ENCODE measurements at regions not wholly inside any gene's neighbourhood (a gene's known extent, or its start where the extent isn't known, plus 50 kb on each side); places are given as distances from the start of the nearest gene placed in this dataset.

GRCh38 chr2:7780321-7780720 is 863.1 kb downstream of the RNF144A start:
- Histone ChIP-seq H3K23ac (ENCODE audit: low read depth, low read length, poor library complexity) (no peak overlapping the region), H2AFZ (ENCODE audit: low read length) (no peak overlapping the region), H3K27me3 (ENCODE audit: control insufficient read depth in 3 of 3, insufficient read depth in 3 of 3, low read depth in 1 of 3, low read length in 3 of 3) (no peaks in the 10 kb centered on the region), H4K8ac (ENCODE audit: low read depth, low read length) (no peak overlapping the region), H2BK5ac (ENCODE audit: low read length) (no peak overlapping the region), H2BK120ac (ENCODE audit: low read depth, low read length) (no peak overlapping the region), H3K36me3 (replicated peaks in 1 of 2; ENCODE audit: control insufficient read depth in 2 of 2, insufficient read depth in 2 of 2, low read length in 2 of 2) (no peaks in the 10 kb centered on the region), H4K91ac (ENCODE audit: low read depth, low read length, poor library complexity) (no peak overlapping the region), H3K4ac (ENCODE audit: low read length) (no peak overlapping the region), H3K18ac (ENCODE audit: low read length) (no peak overlapping the region), H2BK15ac (ENCODE audit: low read length) (no peak overlapping the region), H3K14ac (ENCODE audit: low read length) (no peak overlapping the region), H3K4me3 (ENCODE audit: low read length in 2 of 2) (no peak overlapping the region), H3K4me1 (ENCODE audit: control insufficient read depth in 2 of 2, insufficient read depth in 1 of 2, low read depth in 1 of 2, low read length in 2 of 2) (no peaks in the 10 kb centered on the region), H2AK5ac (ENCODE audit: low read depth, low read length) (no peak overlapping the region), H3K4me2 (ENCODE audit: insufficient read depth, low read length, poor library complexity, severe bottlenecking) (no peak overlapping the region), H3K9ac (ENCODE audit: low read depth, low read length, poor library complexity) (no peak overlapping the region), H3K27ac (replicated peaks; ENCODE audit: low read length) (no peak overlapping the region), H2BK12ac (ENCODE audit: low read length) (no peak overlapping the region), H3K9me3 (replicated peaks in 1 of 2; ENCODE audit: control insufficient read depth in 2 of 2, insufficient read depth in 1 of 2, low read depth in 1 of 2, low read length in 2 of 2) (no peaks in the 10 kb centered on the region), H3K79me1 (ENCODE audit: low read depth, low read length) (no peaks in the 10 kb centered on the region)
- WGBS, 2 donors (ENCODE audit: extremely low coverage in 2 of 2, insufficient read length in 2 of 2, insufficient replicate concordance in 1 of 2): no CpG with 5 or more reads among the region's 5 CpGs
- no peak for DNase-seq (ENCODE audit: low spot score)

- no peak overlapping the region for H3K4me3 ChIP-seq (ENCODE audit: low read length in 2 of 2)
- no peak overlapping the region for H3K4me2 ChIP-seq (ENCODE audit: insufficient read depth, low read length, poor library complexity, severe bottlenecking)
- no peak overlapping the region for H3K23ac ChIP-seq (ENCODE audit: low read depth, low read length, poor library complexity)
- H3K4ac ChIP-seq (ENCODE audit: low read length): no peak overlapping the region
- H3K9me3 ChIP-seq (replicated peaks in 1 of 2; ENCODE audit: control insufficient read depth in 2 of 2, insufficient read depth in 1 of 2, low read depth in 1 of 2, low read length in 2 of 2): no peaks in the 10 kb centered on the region
- no peak overlapping the region for H2BK120ac ChIP-seq (ENCODE audit: low read depth, low read length)
- no peaks in the 10 kb centered on the region for H3K79me1 ChIP-seq (ENCODE audit: low read depth, low read length)
- H4K8ac ChIP-seq (ENCODE audit: low read depth, low read length): no peak overlapping the region
- no peak overlapping the region for H3K14ac ChIP-seq (ENCODE audit: low read length)
- no peak for DNase-seq (ENCODE audit: low spot score)
- no peaks in the 10 kb centered on the region for H3K4me1 ChIP-seq (ENCODE audit: control insufficient read depth in 2 of 2, insufficient read depth in 1 of 2, low read depth in 1 of 2, low read length in 2 of 2)
- H3K27ac ChIP-seq (replicated peaks; ENCODE audit: low read length): no peak overlapping the region
- WGBS, 2 donors (ENCODE audit: extremely low coverage in 2 of 2, insufficient read length in 2 of 2, insufficient replicate concordance in 1 of 2): no CpG with 5 or more reads among the region's 4 CpGs
- H2BK15ac ChIP-seq (ENCODE audit: low read length): no peak overlapping the region
- no peak overlapping the region for H3K18ac ChIP-seq (ENCODE audit: low read length)
- no peak overlapping the region for H2BK5ac ChIP-seq (ENCODE audit: low read length)
- H2AK5ac ChIP-seq (ENCODE audit: low read depth, low read length): no peak overlapping the region
- H3K27me3 ChIP-seq (ENCODE audit: control insufficient read depth in 3 of 3, insufficient read depth in 3 of 3, low read depth in 1 of 3, low read length in 3 of 3): no peaks in the 10 kb centered on the region
- H2BK12ac ChIP-seq (ENCODE audit: low read length): no peak overlapping the region
- no peak overlapping the region for H4K91ac ChIP-seq (ENCODE audit: low read depth, low read length, poor library complexity)
- no peak overlapping the region for H3K9ac ChIP-seq (ENCODE audit: low read depth, low read length, poor library complexity)
- H3K36me3 ChIP-seq (replicated peaks in 1 of 2; ENCODE audit: control insufficient read depth in 2 of 2, insufficient read depth in 2 of 2, low read length in 2 of 2): no peaks in the 10 kb centered on the region
- H2AFZ ChIP-seq (ENCODE audit: low read length): no peak overlapping the region
These were observed 868.5 kb downstream of the RNF144A start for GRCh38 chr2:7785700-7786099.

- H3K4ac ChIP-seq (ENCODE audit: low read length): no peak overlapping the region
- H3K9me3 ChIP-seq (replicated peaks in 1 of 2; ENCODE audit: control insufficient read depth in 2 of 2, insufficient read depth in 1 of 2, low read depth in 1 of 2, low read length in 2 of 2): no peaks in the 10 kb centered on the region
- H2BK120ac ChIP-seq (ENCODE audit: low read depth, low read length): no peak overlapping the region
- H4K91ac ChIP-seq (ENCODE audit: low read depth, low read length, poor library complexity): no peak overlapping the region
- no peak overlapping the region for H4K8ac ChIP-seq (ENCODE audit: low read depth, low read length)
- no peak overlapping the region for H3K23ac ChIP-seq (ENCODE audit: low read depth, low read length, poor library complexity)
- no peak overlapping the region for H3K9ac ChIP-seq (ENCODE audit: low read depth, low read length, poor library complexity)
- no peak overlapping the region for H3K4me2 ChIP-seq (ENCODE audit: insufficient read depth, low read length, poor library complexity, severe bottlenecking)
- no peak overlapping the region for H2BK15ac ChIP-seq (ENCODE audit: low read length)
- H3K4me3 ChIP-seq (ENCODE audit: low read length in 2 of 2): no peak overlapping the region
- H3K36me3 ChIP-seq (replicated peaks in 1 of 2; ENCODE audit: control insufficient read depth in 2 of 2, insufficient read depth in 2 of 2, low read length in 2 of 2): no peaks in the 10 kb centered on the region
- no peaks in the 10 kb centered on the region for H3K4me1 ChIP-seq (ENCODE audit: control insufficient read depth in 2 of 2, insufficient read depth in 1 of 2, low read depth in 1 of 2, low read length in 2 of 2)
- no peak overlapping the region for H3K27ac ChIP-seq (replicated peaks; ENCODE audit: low read length)
- WGBS, 2 donors (ENCODE audit: extremely low coverage in 2 of 2, insufficient read length in 2 of 2, insufficient replicate concordance in 1 of 2): no CpG with 5 or more reads among the region's 8 CpGs
- H2AK5ac ChIP-seq (ENCODE audit: low read depth, low read length): no peak overlapping the region
- no peak overlapping the region for H3K14ac ChIP-seq (ENCODE audit: low read length)
- no peak overlapping the region for H2BK5ac ChIP-seq (ENCODE audit: low read length)
- H2BK12ac ChIP-seq (ENCODE audit: low read length): no peak overlapping the region
- H3K27me3 ChIP-seq (ENCODE audit: control insufficient read depth in 3 of 3, insufficient read depth in 3 of 3, low read depth in 1 of 3, low read length in 3 of 3): no peaks in the 10 kb centered on the region
- H3K79me1 ChIP-seq (ENCODE audit: low read depth, low read length): no peaks in the 10 kb centered on the region
- H3K18ac ChIP-seq (ENCODE audit: low read length): no peak overlapping the region
- DNase-seq (ENCODE audit: low spot score): no peak
- H2AFZ ChIP-seq (ENCODE audit: low read length): no peak overlapping the region
These were observed 871.5 kb downstream of the RNF144A start for GRCh38 chr2:7788736-7789135.

- whole genome bisulfite sequencing, 2 donors (ENCODE audit: extremely low coverage in 2 of 2, insufficient read length in 2 of 2, insufficient replicate concordance in 1 of 2): no CpG with 5 or more reads among the region's 7 CpGs
- DNase-seq (ENCODE audit: low spot score): no peak
- H3K27me3 ChIP-seq (ENCODE audit: control insufficient read depth in 3 of 3, insufficient read depth in 3 of 3, low read depth in 1 of 3, low read length in 3 of 3): no peaks in the 10 kb centered on the region
These were observed 874.9 kb downstream of the RNF144A start for GRCh38 chr2:7792031-7792651.

More at GRCh38 chr2:7792031-7792651, 874.9 kb downstream of the RNF144A start:
- Histone ChIP-seq H3K4me2 (ENCODE audit: insufficient read depth, low read length, poor library complexity, severe bottlenecking) (no peak overlapping the region), H2AFZ (ENCODE audit: low read length) (no peak overlapping the region), H4K91ac (ENCODE audit: low read depth, low read length, poor library complexity) (no peak overlapping the region), H3K9ac (ENCODE audit: low read depth, low read length, poor library complexity) (no peak overlapping the region), H2BK120ac (ENCODE audit: low read depth, low read length) (no peak overlapping the region), H3K14ac (ENCODE audit: low read length) (no peak overlapping the region), H2AK5ac (ENCODE audit: low read depth, low read length) (peak overlapping the region; percentile 51), H3K27ac (replicated peaks; ENCODE audit: low read length) (no peak overlapping the region), H3K23ac (ENCODE audit: low read depth, low read length, poor library complexity) (no peak overlapping the region), H2BK12ac (ENCODE audit: low read length) (no peak overlapping the region), H3K4me1 (ENCODE audit: control insufficient read depth in 2 of 2, insufficient read depth in 1 of 2, low read depth in 1 of 2, low read length in 2 of 2) (no peaks in the 10 kb centered on the region), H3K18ac (ENCODE audit: low read length) (no peak overlapping the region), H3K79me1 (ENCODE audit: low read depth, low read length) (no peaks in the 10 kb centered on the region), H4K8ac (ENCODE audit: low read depth, low read length) (no peak overlapping the region), H3K4me3 (ENCODE audit: low read length in 2 of 2) (no peak overlapping the region), H3K36me3 (replicated peaks in 1 of 2; ENCODE audit: control insufficient read depth in 2 of 2, insufficient read depth in 2 of 2, low read length in 2 of 2) (no peaks in the 10 kb centered on the region), H3K4ac (ENCODE audit: low read length) (no peak overlapping the region), H2BK15ac (ENCODE audit: low read length) (no peak overlapping the region), H2BK5ac (ENCODE audit: low read length) (no peak overlapping the region), H3K9me3 (replicated peaks in 1 of 2; ENCODE audit: control insufficient read depth in 2 of 2, insufficient read depth in 1 of 2, low read depth in 1 of 2, low read length in 2 of 2) (no peaks in the 10 kb centered on the region)

Data from neuronal stem cell (in vitro differentiated cells).